ENCODE measurements at regions not wholly inside any gene's neighbourhood (a gene's known extent, or its start where the extent isn't known, plus 50 kb on each side); places are given as distances from the start of the nearest gene placed in this dataset.

DNA sequence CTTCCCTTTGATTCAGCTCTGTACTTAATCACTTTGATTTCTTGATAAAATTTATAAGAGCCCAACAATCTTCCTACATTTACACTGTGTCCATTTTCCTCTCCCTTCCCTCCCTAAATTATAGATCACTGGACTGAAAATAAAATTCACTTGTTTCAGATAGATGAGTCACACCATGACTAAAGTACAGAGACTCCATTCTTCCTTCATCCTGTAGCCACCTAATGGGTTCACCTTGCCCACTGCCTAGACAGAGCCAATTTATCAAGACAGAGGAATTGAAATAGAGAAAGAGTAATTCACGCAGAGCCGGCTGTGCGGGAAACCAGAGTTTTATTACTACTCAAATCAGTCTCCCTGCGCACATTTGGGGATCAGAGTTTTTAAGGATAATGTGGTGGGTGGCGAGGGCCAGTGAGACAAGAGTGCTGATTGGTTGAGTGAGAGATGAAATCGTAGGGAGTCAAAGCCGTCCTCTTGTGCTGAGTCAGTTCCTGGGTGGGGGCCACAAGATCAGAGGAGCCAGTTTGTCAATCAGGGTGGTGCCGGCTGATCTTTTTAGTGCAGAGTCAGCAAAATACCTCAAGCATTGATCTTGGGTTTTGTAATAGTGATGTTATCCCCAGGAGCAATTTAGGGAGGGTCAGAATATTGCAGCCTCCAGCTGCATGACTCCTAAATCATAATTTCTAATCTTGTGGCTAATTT, 71.3 kb upstream of the MED14 start:
- H3K27ac ChIP-seq (ENCODE audit: low read length in 2 of 2): no peak overlapping the region
- TF ChIP-seq, protein P1, sequence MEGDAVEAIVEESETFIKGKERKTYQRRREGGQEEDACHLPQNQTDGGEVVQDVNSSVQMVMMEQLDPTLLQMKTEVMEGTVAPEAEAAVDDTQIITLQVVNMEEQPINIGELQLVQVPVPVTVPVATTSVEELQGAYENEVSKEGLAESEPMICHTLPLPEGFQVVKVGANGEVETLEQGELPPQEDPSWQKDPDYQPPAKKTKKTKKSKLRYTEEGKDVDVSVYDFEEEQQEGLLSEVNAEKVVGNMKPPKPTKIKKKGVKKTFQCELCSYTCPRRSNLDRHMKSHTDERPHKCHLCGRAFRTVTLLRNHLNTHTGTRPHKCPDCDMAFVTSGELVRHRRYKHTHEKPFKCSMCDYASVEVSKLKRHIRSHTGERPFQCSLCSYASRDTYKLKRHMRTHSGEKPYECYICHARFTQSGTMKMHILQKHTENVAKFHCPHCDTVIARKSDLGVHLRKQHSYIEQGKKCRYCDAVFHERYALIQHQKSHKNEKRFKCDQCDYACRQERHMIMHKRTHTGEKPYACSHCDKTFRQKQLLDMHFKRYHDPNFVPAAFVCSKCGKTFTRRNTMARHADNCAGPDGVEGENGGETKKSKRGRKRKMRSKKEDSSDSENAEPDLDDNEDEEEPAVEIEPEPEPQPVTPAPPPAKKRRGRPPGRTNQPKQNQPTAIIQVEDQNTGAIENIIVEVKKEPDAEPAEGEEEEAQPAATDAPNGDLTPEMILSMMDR (IDR thresholded peaks at IDR 0.05): no peak
- no peak for TF ChIP-seq EZH2 (IDR thresholded peaks at IDR 0.05; ENCODE audit: borderline replicate concordance, insufficient read depth, low read depth, low read length, poor library complexity, severe bottlenecking)
- H3K27me3 Mint-ChIP-seq: no peaks in the 10 kb centered on the region
- H3K27me3 ChIP-seq (replicated peaks in 1 of 4; ENCODE audit: control extremely low read depth in 1 of 4, control insufficient read depth in 3 of 4, insufficient read depth in 4 of 4, low read length in 3 of 4): no peaks in the 10 kb centered on the region
- no peaks in the 10 kb centered on the region for H4K20me1 ChIP-seq (ENCODE audit: control insufficient read depth, insufficient read depth, low read length, poor library complexity, severe bottlenecking)
- intact Hi-C loops (cut with micrococcal nuclease): no loop called here
- ATAC-seq (ENCODE audit: low read depth) (no peak), DNase-seq (no peak)
- no peaks in the 10 kb centered on the region for H3K79me2 ChIP-seq (ENCODE audit: control insufficient read depth, insufficient read depth, low read length)
- no peak overlapping the region for H3K4me3 Mint-ChIP-seq
- no peaks in the 10 kb centered on the region for H3K9me3 Mint-ChIP-seq (ENCODE audit: insufficient read depth)
- no peak overlapping the region for H3K9ac ChIP-seq (ENCODE audit: low read length)
- H3K4me2 ChIP-seq (replicated peaks; ENCODE audit: low read depth, low read length, poor library complexity, severe bottlenecking): no peak overlapping the region
- H3K4me1 Mint-ChIP-seq: no peaks in the 10 kb centered on the region
- no peak overlapping the region for H3K27ac Mint-ChIP-seq
- no peaks in the 10 kb centered on the region for H3K9me3 ChIP-seq (ENCODE audit: control extremely low read depth in 1 of 3, control insufficient read depth in 2 of 3, insufficient read depth in 1 of 3, low read length in 2 of 3)
- H2AFZ ChIP-seq (ENCODE audit: insufficient read depth, low read depth, low read length, poor library complexity, severe bottlenecking): no peak overlapping the region
- CTCF ChIA-PET: interaction anchor here (0.5 to 1.3 kb wide), 2 partner anchors 12 to 314 kb away, joined by 3 to 8 read pairs; no protein-coding TSS in a partner anchor
- H3K4me1 ChIP-seq (ENCODE audit: control insufficient read depth in 2 of 2, insufficient read depth in 2 of 2, low read length in 2 of 2): no peaks in the 10 kb centered on the region
- 87% methylated on average over 4 of the region's 8 CpGs for WGBS (ENCODE audit: insufficient coverage)
- no peak overlapping the region for H3K4me3 ChIP-seq (ENCODE audit: control extremely low read depth in 1 of 5, extremely low read depth in 1 of 5, insufficient read depth in 1 of 5, low read depth in 2 of 5, low read length in 4 of 5)
- no peaks in the 10 kb centered on the region for H3K36me3 ChIP-seq (replicated peaks in 1 of 2; ENCODE audit: control extremely low read depth in 1 of 2, control insufficient read depth in 1 of 2, extremely low read depth in 1 of 2, insufficient read depth in 2 of 2, low read length in 1 of 2)
- POLR2A ChIA-PET: no interaction called here

DNA sequence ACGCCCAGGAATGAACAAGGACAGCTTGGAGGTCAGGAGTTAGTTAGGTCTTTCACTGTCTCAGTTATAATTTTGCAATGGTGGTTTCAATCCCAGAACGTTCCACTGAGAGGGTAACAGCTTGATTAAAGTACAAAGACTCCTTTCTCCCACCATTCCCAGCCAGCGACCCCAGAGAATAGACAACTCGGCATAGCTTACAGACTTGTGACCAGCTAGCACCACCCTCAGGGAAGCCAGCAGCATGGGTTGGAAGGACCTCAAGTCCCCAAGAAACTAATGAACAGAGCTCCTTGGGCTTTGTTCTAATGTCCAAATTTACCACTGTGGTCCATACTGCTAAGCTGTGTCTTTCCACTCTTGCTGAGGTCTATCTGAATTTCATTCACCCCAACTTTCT, 72.0 kb upstream of the MED14 start:
- no peaks in the 10 kb centered on the region for H3K4me1 Mint-ChIP-seq
- Histone ChIP-seq H3K9me3 (ENCODE audit: control extremely low read depth in 1 of 3, control insufficient read depth in 2 of 3, insufficient read depth in 1 of 3, low read length in 2 of 3) (no peaks in the 10 kb centered on the region), H3K27ac (ENCODE audit: low read length in 2 of 2) (no peak overlapping the region), H3K4me2 (replicated peaks; ENCODE audit: low read depth, low read length, poor library complexity, severe bottlenecking) (no peak overlapping the region), H3K79me2 (ENCODE audit: control insufficient read depth, insufficient read depth, low read length) (no peaks in the 10 kb centered on the region), H3K27me3 (replicated peaks in 1 of 4; ENCODE audit: control extremely low read depth in 1 of 4, control insufficient read depth in 3 of 4, insufficient read depth in 4 of 4, low read length in 3 of 4) (no peaks in the 10 kb centered on the region), H3K9ac (ENCODE audit: low read length) (no peak overlapping the region), H2AFZ (ENCODE audit: insufficient read depth, low read depth, low read length, poor library complexity, severe bottlenecking) (no peak overlapping the region), H3K4me3 (ENCODE audit: control extremely low read depth in 1 of 5, extremely low read depth in 1 of 5, insufficient read depth in 1 of 5, low read depth in 2 of 5, low read length in 4 of 5) (no peak overlapping the region), H3K36me3 (replicated peaks in 1 of 2; ENCODE audit: control extremely low read depth in 1 of 2, control insufficient read depth in 1 of 2, extremely low read depth in 1 of 2, insufficient read depth in 2 of 2, low read length in 1 of 2) (no peaks in the 10 kb centered on the region), H4K20me1 (ENCODE audit: control insufficient read depth, insufficient read depth, low read length, poor library complexity, severe bottlenecking) (no peaks in the 10 kb centered on the region), H3K4me1 (ENCODE audit: control insufficient read depth in 2 of 2, insufficient read depth in 2 of 2, low read length in 2 of 2) (no peaks in the 10 kb centered on the region)
- H3K27ac Mint-ChIP-seq: no peak overlapping the region
- 94% methylated on average over 2 of the region's 4 CpGs for WGBS (ENCODE audit: insufficient coverage)
- ChIA-PET POLR2A (no interaction called here), CTCF (interaction anchor here (0.5 to 1.3 kb wide), 2 partner anchors 13 to 313 kb away, joined by 3 to 8 read pairs; no protein-coding TSS in a partner anchor)
- ATAC-seq (ENCODE audit: low read depth) (no peak), DNase-seq (no peak)
- intact Hi-C loops (cut with micrococcal nuclease): no loop called here
- no peak overlapping the region for H3K4me3 Mint-ChIP-seq
- no peaks in the 10 kb centered on the region for H3K27me3 Mint-ChIP-seq
- TF ChIP-seq, protein P1 (IDR thresholded peaks at IDR 0.05): no peak
- TF ChIP-seq EZH2 (IDR thresholded peaks at IDR 0.05; ENCODE audit: borderline replicate concordance, insufficient read depth, low read depth, low read length, poor library complexity, severe bottlenecking): no peak
- H3K9me3 Mint-ChIP-seq (ENCODE audit: insufficient read depth): no peaks in the 10 kb centered on the region

Data from B cell (primary cell).